Nephron (organoid): ENCODE measurements at regions not wholly inside any gene's neighbourhood (a gene's known extent, or its start where the extent isn't known, plus 50 kb on each side); places are given as distances from the start of the nearest gene placed in this dataset.

Experiments
- H3K27ac Mint-ChIP-seq, 3 experiments: 2 replicates each; pipeline ENCODE4 v1.8.0; 2020; ENCODE audit warnings: mixed read lengths in 3 of 3, mild to moderate bottlenecking in 2 of 3, moderate library complexity in 1 of 3
- H3K27me3 Mint-ChIP-seq: 2 replicates; pipeline ENCODE4 v1.8.0; 2021; ENCODE audit warnings: low read depth, mild to moderate bottlenecking, moderate library complexity, mixed read lengths
- H3K36me3 Mint-ChIP-seq: 2 replicates; pipeline ENCODE4 v1.8.0; 2020; ENCODE audit warnings: low read depth, mixed read lengths
- H3K4me1 Mint-ChIP-seq: 2 replicates; pipeline ENCODE4 v1.8.0; 2020; ENCODE audit warnings: mixed read lengths
- H3K4me3 Mint-ChIP-seq, 3 experiments: 2 replicates each; pipeline ENCODE4 v1.8.0; 2020; ENCODE audit warnings: mild to moderate bottlenecking in 3 of 3, mixed read lengths in 3 of 3, moderate library complexity in 2 of 3
- H3K9me3 Mint-ChIP-seq: 2 replicates; pipeline ENCODE4 v1.8.0; 2020; ENCODE audit warnings: mixed read lengths
- TF ChIP-seq, protein P1 (sequence below), 3 experiments: fragments of 200-600 bp; sonication (generic); IDR thresholded peaks; one replicate each; pipeline ENCODE4 v1.5.0; 2021; ENCODE audit warnings: antibody characterized with exemption in 3 of 3; ENCODE audit not compliant: unreplicated experiment in 3 of 3

DNA sequence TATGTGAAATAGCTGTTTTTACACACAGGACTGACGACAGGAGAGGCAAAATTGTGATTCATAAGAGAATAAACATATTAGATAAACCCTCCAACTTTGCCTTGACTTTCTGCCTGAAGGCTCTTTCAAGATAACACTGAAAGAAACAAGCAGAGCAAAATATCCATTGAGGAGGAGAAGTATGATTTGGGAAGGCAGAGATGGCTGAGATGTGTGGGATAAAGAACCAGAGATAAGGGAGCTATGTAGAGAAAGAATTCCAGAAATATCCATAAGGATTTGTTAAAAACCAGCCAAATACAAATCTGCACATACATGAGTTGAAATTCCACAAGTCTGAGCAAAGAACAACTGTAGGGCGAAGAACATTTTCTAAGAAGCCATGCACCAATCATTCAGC lies 1064.7 kb downstream of the PLA2G4A start:
- TF ChIP-seq, protein P1, sequence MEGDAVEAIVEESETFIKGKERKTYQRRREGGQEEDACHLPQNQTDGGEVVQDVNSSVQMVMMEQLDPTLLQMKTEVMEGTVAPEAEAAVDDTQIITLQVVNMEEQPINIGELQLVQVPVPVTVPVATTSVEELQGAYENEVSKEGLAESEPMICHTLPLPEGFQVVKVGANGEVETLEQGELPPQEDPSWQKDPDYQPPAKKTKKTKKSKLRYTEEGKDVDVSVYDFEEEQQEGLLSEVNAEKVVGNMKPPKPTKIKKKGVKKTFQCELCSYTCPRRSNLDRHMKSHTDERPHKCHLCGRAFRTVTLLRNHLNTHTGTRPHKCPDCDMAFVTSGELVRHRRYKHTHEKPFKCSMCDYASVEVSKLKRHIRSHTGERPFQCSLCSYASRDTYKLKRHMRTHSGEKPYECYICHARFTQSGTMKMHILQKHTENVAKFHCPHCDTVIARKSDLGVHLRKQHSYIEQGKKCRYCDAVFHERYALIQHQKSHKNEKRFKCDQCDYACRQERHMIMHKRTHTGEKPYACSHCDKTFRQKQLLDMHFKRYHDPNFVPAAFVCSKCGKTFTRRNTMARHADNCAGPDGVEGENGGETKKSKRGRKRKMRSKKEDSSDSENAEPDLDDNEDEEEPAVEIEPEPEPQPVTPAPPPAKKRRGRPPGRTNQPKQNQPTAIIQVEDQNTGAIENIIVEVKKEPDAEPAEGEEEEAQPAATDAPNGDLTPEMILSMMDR (IDR thresholded peaks at IDR 0.05; ENCODE audit: unreplicated experiment in 3 of 3) = no peak
- no peaks in the 10 kb centered on the region for H3K36me3 Mint-ChIP-seq
- no peak overlapping the region for H3K27ac Mint-ChIP-seq
- H3K27me3 Mint-ChIP-seq = no peaks in the 10 kb centered on the region
- no peak overlapping the region for H3K4me3 Mint-ChIP-seq
- H3K9me3 Mint-ChIP-seq = no peaks in the 10 kb centered on the region
- no peaks in the 10 kb centered on the region for H3K4me1 Mint-ChIP-seq

DNA sequence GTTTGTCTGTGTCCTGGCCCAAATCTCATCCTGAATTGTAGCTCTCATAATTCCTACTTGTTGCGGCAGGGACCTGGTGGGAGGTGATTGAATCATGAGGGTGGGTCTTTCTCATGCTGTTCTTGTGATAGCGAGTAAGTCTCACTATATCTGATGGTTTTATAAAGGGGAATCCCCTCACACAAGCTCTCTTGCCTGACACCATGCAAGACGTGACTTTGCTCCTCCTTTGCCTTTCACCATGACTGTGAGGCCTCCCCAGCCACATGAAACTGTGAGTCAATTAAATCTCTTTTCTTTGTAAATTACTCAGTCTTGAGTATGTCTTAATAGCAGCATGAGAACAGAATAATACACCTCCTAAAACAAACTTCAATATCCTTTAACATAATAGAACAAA lies 1065.6 kb downstream of the PLA2G4A start:
- Mint-ChIP-seq H3K4me3 (no peak overlapping the region), H3K9me3 (no peaks in the 10 kb centered on the region), H3K27me3 (no peaks in the 10 kb centered on the region), H3K27ac (no peak overlapping the region), H3K4me1 (no peaks in the 10 kb centered on the region), H3K36me3 (no peaks in the 10 kb centered on the region)
- TF ChIP-seq, protein P1 (IDR thresholded peaks at IDR 0.05; ENCODE audit: unreplicated experiment in 3 of 3) = no peak

DNA sequence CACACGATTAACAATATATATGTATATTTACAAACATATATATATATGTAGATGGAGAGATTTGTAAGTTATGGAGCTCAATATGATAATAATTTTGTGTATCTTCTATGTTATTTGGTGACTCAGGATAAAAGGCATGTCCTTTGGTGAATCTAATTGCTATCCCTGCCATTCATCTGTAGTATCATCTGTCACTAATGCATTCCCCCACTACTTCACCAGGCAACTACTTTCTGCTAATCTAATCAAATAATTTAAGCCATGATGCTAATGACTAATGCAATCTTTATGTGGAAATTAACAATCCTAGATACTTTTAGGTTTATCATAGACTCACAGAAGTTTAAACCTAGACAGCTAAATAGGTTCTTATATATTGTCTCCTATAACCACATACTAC lies 1074.5 kb downstream of the PLA2G4A start:
- no peak overlapping the region for H3K27ac Mint-ChIP-seq
- no peak overlapping the region for H3K4me3 Mint-ChIP-seq
- no peaks in the 10 kb centered on the region for H3K36me3 Mint-ChIP-seq
- no peaks in the 10 kb centered on the region for H3K27me3 Mint-ChIP-seq
- TF ChIP-seq, protein P1 (IDR thresholded peaks at IDR 0.05; ENCODE audit: unreplicated experiment in 3 of 3) = no peak
- no peaks in the 10 kb centered on the region for H3K4me1 Mint-ChIP-seq
- no peaks in the 10 kb centered on the region for H3K9me3 Mint-ChIP-seq

DNA sequence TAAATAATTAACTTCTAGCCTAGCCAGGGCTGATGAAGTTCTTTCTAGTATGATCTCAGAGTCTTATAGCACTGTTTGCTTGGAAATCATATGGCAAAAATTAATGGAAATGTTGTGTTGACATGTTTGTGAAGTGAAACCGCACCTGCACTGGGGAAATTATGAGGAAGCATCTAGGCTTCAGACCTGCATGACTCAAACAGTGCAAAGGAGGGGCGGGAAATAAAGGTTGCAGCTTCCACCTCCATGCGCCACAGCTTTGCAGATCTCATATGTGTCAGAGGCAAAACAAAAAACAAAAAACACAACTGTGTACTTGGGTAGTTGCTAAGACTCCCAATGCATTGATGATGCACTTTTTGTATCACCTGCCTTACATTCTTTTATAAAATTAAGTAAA lies 1080.6 kb downstream of the PLA2G4A start:
- no peaks in the 10 kb centered on the region for H3K27me3 Mint-ChIP-seq
- TF ChIP-seq, protein P1 (IDR thresholded peaks at IDR 0.05; ENCODE audit: unreplicated experiment in 3 of 3) = no peak
- H3K4me3 Mint-ChIP-seq = no peak overlapping the region
- H3K36me3 Mint-ChIP-seq = no peaks in the 10 kb centered on the region
- H3K9me3 Mint-ChIP-seq = no peaks in the 10 kb centered on the region
- H3K4me1 Mint-ChIP-seq = no peaks in the 10 kb centered on the region
- H3K27ac Mint-ChIP-seq = no peak overlapping the region

DNA sequence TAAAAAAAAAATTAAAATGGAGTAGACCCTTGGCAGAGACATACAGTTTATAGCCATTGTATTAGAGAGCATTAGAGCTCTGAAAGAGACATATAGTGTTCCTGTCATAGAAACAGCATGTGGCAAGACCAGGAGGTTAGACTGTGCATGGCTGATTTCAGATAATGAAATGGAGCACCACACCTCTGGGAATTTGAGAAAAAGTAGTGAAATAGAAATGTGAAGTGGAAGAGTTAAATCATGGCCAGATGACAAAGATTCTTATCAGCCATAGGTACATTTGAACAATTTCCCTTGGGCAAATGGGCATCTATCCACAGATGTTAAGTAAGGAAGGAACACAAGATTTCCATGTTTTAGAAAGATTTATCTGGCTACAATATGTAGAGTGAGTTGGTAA lies 1083.1 kb downstream of the PLA2G4A start:
- TF ChIP-seq, protein P1 (IDR thresholded peaks at IDR 0.05; ENCODE audit: unreplicated experiment in 3 of 3) = no peak
- no peak overlapping the region for H3K27ac Mint-ChIP-seq
- H3K9me3 Mint-ChIP-seq = no peaks in the 10 kb centered on the region
- no peaks in the 10 kb centered on the region for H3K36me3 Mint-ChIP-seq
- no peaks in the 10 kb centered on the region for H3K27me3 Mint-ChIP-seq
- no peaks in the 10 kb centered on the region for H3K4me1 Mint-ChIP-seq
- no peak overlapping the region for H3K4me3 Mint-ChIP-seq

DNA sequence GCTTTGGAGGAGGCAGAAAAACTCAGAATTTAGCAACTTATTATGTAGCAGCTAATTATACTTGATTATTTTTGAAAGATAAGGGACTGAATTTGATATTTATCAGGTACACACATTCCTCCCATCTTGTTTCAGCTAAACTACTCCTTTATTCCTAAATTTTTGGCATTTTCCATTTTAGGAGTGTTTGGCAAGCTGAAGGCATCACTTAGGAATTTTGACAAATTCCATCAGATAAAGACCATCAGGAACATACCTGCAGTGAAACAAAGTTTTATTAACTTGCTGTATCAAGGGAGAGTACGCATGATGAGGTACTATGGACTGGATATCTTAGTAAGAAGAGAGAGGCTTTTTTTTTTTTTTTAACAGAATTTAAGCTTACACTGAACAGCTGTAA lies 1092.2 kb downstream of the PLA2G4A start:
- H3K9me3 Mint-ChIP-seq = no peaks in the 10 kb centered on the region
- TF ChIP-seq, protein P1 (IDR thresholded peaks at IDR 0.05; ENCODE audit: unreplicated experiment in 3 of 3) = no peak
- no peak overlapping the region for H3K27ac Mint-ChIP-seq
- no peaks in the 10 kb centered on the region for H3K27me3 Mint-ChIP-seq
- no peaks in the 10 kb centered on the region for H3K4me1 Mint-ChIP-seq
- no peak overlapping the region for H3K4me3 Mint-ChIP-seq
- H3K36me3 Mint-ChIP-seq = no peaks in the 10 kb centered on the region
